ENCODE measurements at regions not wholly inside any gene's neighbourhood (a gene's known extent, or its start where the extent isn't known, plus 50 kb on each side); places are given as distances from the start of the nearest gene placed in this dataset.

DNA sequence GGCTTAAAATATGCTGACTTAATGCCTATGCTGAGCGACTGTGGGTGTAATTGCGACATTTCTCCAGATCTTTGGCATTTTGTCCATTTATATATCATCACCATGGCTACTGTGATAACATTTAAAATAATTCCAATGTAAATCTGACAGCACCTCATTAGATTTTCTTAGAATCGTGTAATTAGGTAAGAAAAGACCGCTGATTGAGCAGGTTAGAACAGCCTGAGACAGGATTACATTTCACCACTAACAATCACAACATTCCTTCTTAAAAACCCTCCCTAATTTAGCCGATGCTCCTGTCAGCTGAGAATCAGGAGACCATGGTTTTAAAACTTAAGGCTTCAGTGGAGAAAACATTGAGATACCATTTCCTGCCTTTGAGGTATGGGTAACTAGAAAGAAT is 455.3 kb upstream of the PDZRN3 start:
- TF ChIP-seq, protein P1, sequence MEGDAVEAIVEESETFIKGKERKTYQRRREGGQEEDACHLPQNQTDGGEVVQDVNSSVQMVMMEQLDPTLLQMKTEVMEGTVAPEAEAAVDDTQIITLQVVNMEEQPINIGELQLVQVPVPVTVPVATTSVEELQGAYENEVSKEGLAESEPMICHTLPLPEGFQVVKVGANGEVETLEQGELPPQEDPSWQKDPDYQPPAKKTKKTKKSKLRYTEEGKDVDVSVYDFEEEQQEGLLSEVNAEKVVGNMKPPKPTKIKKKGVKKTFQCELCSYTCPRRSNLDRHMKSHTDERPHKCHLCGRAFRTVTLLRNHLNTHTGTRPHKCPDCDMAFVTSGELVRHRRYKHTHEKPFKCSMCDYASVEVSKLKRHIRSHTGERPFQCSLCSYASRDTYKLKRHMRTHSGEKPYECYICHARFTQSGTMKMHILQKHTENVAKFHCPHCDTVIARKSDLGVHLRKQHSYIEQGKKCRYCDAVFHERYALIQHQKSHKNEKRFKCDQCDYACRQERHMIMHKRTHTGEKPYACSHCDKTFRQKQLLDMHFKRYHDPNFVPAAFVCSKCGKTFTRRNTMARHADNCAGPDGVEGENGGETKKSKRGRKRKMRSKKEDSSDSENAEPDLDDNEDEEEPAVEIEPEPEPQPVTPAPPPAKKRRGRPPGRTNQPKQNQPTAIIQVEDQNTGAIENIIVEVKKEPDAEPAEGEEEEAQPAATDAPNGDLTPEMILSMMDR (IDR thresholded peaks at IDR 0.05; ENCODE audit: low read length), result no peak
- no peak for TF ChIP-seq EZH2 (optimal IDR thresholded peaks at IDR 0.05; ENCODE audit: low read depth, low read length)
